Prostate gland (tissue), 2 donors: ENCODE measurements at regions not wholly inside any gene's neighbourhood (a gene's known extent, or its start where the extent isn't known, plus 50 kb on each side); places are given as distances from the start of the nearest gene placed in this dataset.

Source experiments
- DNase-seq: peaks from one replicate; pipeline ENCODE4 v3.0.0-alpha.2; 2019; ENCODE audit warnings: low spot score
- H3K27ac ChIP-seq, 2 donors: fragments of 200-600 bp; sonication (generic); 2 replicates each; pipeline ENCODE4 v1.5.1; 2017 to 2019
- H3K27me3 ChIP-seq: fragments of 200-600 bp; sonication (generic); replicated peaks from 2 replicates; pipeline ENCODE4 v1.5.1; 2019; ENCODE audit not compliant: insufficient read depth
- H3K36me3 ChIP-seq, 2 donors: fragments of 200-600 bp; sonication (generic); 1 replicate in 1 of 2; 2 replicates in 1 of 2; pipeline versions ENCODE4 v1.5.1 to v1.8.1; 2017 to 2019
- H3K4me1 ChIP-seq: fragments of 200-600 bp; sonication (generic); replicated peaks from 2 replicates; pipeline ENCODE4 v1.5.1; 2019
- H3K4me3 ChIP-seq, 2 donors: fragments of 200-600 bp; sonication (generic); 2 replicates each; pipeline ENCODE4 v1.5.1; 2017 to 2019
- H3K9me3 ChIP-seq: fragments of 200-600 bp; sonication (generic); 2 replicates; pipeline ENCODE4 v1.5.1; 2017
- POLR2A ChIP-seq: fragments of 450-650 bp; IDR thresholded peaks from one replicate; pipeline ENCODE4 v1.6.1; 2016; ENCODE audit warnings: antibody characterized with exemption, mild to moderate bottlenecking
- POLR2AphosphoS5 ChIP-seq: sonication (generic); formaldehyde crosslinking; IDR thresholded peaks from one replicate; pipeline ENCODE4 v1.6.1; 2017; ENCODE audit warnings: antibody characterized with exemption
- WGBS: methylation state at CpG from one replicate; pipeline ENCODE4 v1.1.5; 2018; 5-methylcytosine and 5-hydroxymethylcytosine counted together
- intact Hi-C: fragments of 100-400 bp; cut with DNase I; formaldehyde crosslinking; loops from one replicate; pipeline ENCODE4 v1.14.2; 2022
- TF ChIP-seq, protein P1 (sequence below), 4 experiments: fragments of 200-600 bp in 2 of 4; fragments of 450-650 bp in 2 of 4; sonication (generic) in 2 of 4; IDR thresholded peaks; 1 replicate in 3 of 4; 2 replicates in 1 of 4; pipeline ENCODE4 v1.5.1; 2016 to 2019; ENCODE audit warnings: antibody characterized with exemption in 4 of 4, mild to moderate bottlenecking in 2 of 4, moderate library complexity in 2 of 4

DNA sequence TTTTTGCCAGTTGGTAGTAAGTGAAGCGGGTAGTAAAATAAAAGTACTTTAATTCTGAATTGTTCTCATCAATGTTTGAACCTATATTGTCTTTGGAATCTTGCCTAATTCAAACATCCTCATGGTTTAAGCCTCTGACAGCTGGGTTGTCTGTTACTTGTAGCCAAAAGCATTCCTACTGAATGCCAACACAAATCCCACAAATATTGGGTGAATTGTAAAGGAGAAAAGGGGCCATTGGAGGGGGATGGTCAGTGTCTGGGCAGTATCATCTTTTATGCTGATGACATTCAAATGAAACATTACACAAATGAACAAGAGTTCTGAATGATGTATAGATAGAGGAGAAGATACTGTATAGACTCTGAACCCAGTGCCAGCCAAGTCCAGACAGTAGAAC lies 309.5 kb downstream of the OSTF1 start:
- no peaks in the 10 kb centered on the region for H3K4me1 ChIP-seq
- H3K4me3 ChIP-seq, result no peak overlapping the region
- no peaks in the 10 kb centered on the region for H3K9me3 ChIP-seq
- no peak for DNase-seq
- H3K27ac ChIP-seq, result no peak overlapping the region
- WGBS, result 81% methylated on average over 1 of the region's 1 CpG
- TF ChIP-seq, protein P1, sequence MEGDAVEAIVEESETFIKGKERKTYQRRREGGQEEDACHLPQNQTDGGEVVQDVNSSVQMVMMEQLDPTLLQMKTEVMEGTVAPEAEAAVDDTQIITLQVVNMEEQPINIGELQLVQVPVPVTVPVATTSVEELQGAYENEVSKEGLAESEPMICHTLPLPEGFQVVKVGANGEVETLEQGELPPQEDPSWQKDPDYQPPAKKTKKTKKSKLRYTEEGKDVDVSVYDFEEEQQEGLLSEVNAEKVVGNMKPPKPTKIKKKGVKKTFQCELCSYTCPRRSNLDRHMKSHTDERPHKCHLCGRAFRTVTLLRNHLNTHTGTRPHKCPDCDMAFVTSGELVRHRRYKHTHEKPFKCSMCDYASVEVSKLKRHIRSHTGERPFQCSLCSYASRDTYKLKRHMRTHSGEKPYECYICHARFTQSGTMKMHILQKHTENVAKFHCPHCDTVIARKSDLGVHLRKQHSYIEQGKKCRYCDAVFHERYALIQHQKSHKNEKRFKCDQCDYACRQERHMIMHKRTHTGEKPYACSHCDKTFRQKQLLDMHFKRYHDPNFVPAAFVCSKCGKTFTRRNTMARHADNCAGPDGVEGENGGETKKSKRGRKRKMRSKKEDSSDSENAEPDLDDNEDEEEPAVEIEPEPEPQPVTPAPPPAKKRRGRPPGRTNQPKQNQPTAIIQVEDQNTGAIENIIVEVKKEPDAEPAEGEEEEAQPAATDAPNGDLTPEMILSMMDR (IDR thresholded peaks at IDR 0.05), result no peak
- no peak for TF ChIP-seq POLR2AphosphoS5
- TF ChIP-seq POLR2A, result no peak
- intact Hi-C loops, result no loop called here
- no peaks in the 10 kb centered on the region for H3K27me3 ChIP-seq
- no peaks in the 10 kb centered on the region for H3K36me3 ChIP-seq

DNA sequence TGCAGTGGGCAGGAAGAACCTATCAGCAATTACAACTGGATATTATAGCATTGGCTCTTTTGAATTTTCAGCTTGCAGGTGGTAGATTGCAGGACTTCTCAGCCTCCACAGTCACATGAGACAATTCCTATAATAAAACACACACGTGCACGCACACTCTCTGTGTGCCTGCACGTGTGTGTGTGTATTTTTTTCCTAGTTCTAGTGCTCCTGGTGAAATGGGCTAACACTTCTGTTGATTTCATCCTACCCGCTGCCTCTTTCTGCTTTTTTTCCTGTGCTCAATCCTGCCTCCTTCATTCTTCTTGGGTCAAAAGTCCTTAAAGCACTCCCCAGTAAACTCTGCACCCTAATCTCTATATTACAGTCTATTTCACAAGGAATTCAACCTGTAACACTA lies 320.1 kb downstream of the OSTF1 start:
- no peak for DNase-seq
- intact Hi-C loops, result no loop called here
- Histone ChIP-seq H3K27ac (no peak overlapping the region), H3K36me3 (no peaks in the 10 kb centered on the region), H3K4me1 (no peaks in the 10 kb centered on the region), H3K4me3 (no peak overlapping the region), H3K27me3 (no peaks in the 10 kb centered on the region), H3K9me3 (no peaks in the 10 kb centered on the region)
- 88% methylated on average over 4 of the region's 4 CpGs for WGBS
- no peak for TF ChIP-seq POLR2A
- TF ChIP-seq, protein P1 (IDR thresholded peaks at IDR 0.05), result no peak
- TF ChIP-seq POLR2AphosphoS5, result no peak

DNA sequence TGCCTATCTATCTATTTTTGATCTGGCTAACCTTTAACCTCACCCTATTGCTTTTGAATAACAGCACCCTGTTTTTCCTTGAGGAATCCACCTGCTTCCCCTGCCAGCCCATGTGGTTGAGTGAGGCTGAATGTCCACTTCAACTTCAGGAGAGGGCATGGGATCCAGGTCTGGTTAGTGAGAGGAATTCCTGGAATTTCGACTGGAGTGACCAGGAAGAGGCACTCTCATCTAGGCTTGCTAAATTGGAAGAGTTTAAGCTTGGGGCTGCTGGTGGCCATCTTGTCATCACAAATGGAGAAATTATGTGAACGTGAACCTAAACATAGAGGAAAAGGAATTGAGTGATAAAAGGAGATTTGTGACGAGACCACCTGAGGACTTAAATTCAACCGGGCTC lies 322.1 kb downstream of the OSTF1 start:
- H3K4me1 ChIP-seq, result no peaks in the 10 kb centered on the region
- intact Hi-C loops, result no loop called here

DNA sequence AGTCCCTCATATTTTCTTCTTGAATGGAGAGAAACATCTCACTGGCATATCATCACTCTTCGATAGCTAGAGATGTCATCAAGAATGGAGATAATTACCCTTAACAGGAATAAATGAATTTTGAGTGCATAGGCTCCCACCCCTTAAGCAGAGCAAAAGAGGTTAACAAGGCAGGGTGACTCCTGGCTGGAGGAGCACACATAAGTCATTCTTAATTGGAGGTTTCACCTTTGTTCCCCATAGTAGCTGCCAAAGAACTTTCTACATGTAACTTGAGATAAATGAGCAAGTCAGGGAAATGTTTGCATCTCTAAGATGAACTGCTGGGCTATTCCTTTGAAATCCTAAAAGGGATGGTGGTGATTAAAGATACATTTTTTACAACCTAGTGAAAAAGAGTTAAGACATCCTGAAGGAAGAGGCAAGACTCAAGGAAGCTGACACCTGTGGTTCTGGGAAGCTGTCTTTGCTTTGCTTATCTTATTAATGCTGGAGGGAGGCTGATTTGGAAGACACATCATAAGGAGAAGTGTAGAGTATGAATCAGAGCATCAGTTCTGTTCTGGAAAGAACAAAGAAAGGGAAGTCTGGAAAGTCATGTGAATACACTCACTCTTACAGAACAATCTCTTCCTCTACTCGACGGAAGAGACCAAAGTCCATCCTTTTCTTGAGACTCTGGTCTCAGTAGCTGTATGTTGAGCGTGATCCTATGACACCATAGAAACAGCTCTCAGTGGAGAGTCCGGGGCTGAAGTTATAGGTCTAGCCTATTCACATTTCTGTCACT lies 326.3 kb downstream of the OSTF1 start:
- intact Hi-C loops, result no loop called here
- no peak for TF ChIP-seq POLR2AphosphoS5
- TF ChIP-seq POLR2A, result no peak
- TF ChIP-seq, protein P1 (IDR thresholded peaks at IDR 0.05), result no peak
- Histone ChIP-seq H3K4me1 (no peaks in the 10 kb centered on the region), H3K4me3 (no peak overlapping the region), H3K9me3 (no peaks in the 10 kb centered on the region), H3K27me3 (no peaks in the 10 kb centered on the region), H3K27ac (no peak overlapping the region), H3K36me3 (no peaks in the 10 kb centered on the region)
- no peak for DNase-seq
- 69% methylated on average over 5 of the region's 5 CpGs for WGBS

More for the DNA sequence above, 322.1 kb downstream of the OSTF1 start:
- TF ChIP-seq, protein P1 (IDR thresholded peaks at IDR 0.05), result no peak
- TF ChIP-seq POLR2AphosphoS5, result no peak
- TF ChIP-seq POLR2A, result no peak
- Histone ChIP-seq H3K9me3 (no peaks in the 10 kb centered on the region), H3K36me3 (no peaks in the 10 kb centered on the region), H3K27ac (no peak overlapping the region), H3K4me3 (no peak overlapping the region), H3K27me3 (no peaks in the 10 kb centered on the region)
- no peak for DNase-seq
- WGBS, result 89% methylated on average over 4 of the region's 4 CpGs

DNA sequence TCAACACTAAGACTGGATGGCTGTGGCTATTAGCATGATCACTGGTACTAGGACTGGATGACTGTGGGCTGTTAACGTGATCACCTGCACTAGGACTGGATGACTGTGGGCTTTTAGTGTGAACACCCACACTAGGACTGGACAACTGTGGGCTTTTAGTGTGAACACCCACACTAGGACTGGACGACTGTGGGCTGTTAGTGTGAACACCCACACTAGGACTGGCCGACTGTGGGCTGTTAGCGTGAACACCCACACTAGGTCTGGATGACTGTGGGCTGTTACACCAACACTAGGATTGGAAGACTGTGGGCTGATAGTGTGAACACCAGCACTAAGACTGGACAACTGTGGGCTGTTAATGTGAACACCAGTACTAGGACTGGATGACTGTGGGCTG lies 329.2 kb downstream of the OSTF1 start:
- no peaks in the 10 kb centered on the region for H3K4me1 ChIP-seq
- DNase-seq, result no peak
- no peaks in the 10 kb centered on the region for H3K36me3 ChIP-seq
- no peaks in the 10 kb centered on the region for H3K27me3 ChIP-seq
- 81% methylated on average over 4 of the region's 4 CpGs for WGBS
- no peak for TF ChIP-seq POLR2A
- TF ChIP-seq, protein P1 (IDR thresholded peaks at IDR 0.05), result no peak
- TF ChIP-seq POLR2AphosphoS5, result no peak
- no peaks in the 10 kb centered on the region for H3K9me3 ChIP-seq
- intact Hi-C loops, result no loop called here
- no peak overlapping the region for H3K4me3 ChIP-seq
- no peak overlapping the region for H3K27ac ChIP-seq
